ENCODE measurements at regions not wholly inside any gene's neighbourhood (a gene's known extent, or its start where the extent isn't known, plus 50 kb on each side); places are given as distances from the start of the nearest gene placed in this dataset.
"Not testable (repeated sequence)": the region's sequence is repeated elsewhere in the genome, so short reads cannot be mapped to it uniquely, and the experiment has no call there.

GRCh38 chr15:89031637-89032285, 56.5 kb upstream of the ABHD2 start:
- DNase-seq = not testable (repeated sequence)

GRCh38 chr15:89034305-89034704, 54.0 kb upstream of the ABHD2 start:
- DNase-seq = no peak

GRCh38 chr15:89035150-89035549, 53.1 kb upstream of the ABHD2 start:
- DNase-seq = no peak

- no peak for DNase-seq
These were observed 52.6 kb upstream of the ABHD2 start for GRCh38 chr15:89035658-89036057.

GRCh38 chr15:89038146-89038545, 50.1 kb upstream of the ABHD2 start:
- DNase-seq = no peak
